ENCODE measurements at regions not wholly inside any gene's neighbourhood (a gene's known extent, or its start where the extent isn't known, plus 50 kb on each side); places are given as distances from the start of the nearest gene placed in this dataset.

- H3K4me1 Mint-ChIP-seq (ENCODE audit: low read depth) = no peaks in the 10 kb centered on the region
- no peaks in the 10 kb centered on the region for H3K4me1 ChIP-seq (ENCODE audit: insufficient read depth, low read length)
- ChIA-PET POLR2A (no interaction called here), CTCF (no interaction called here)
- H3K4me3 Mint-ChIP-seq = no peak overlapping the region
- no peak overlapping the region for H3K4me3 ChIP-seq (ENCODE audit: low read length)
- H3K36me3 Mint-ChIP-seq (ENCODE audit: low read depth) = no peaks in the 10 kb centered on the region
- TF ChIP-seq, protein P1, sequence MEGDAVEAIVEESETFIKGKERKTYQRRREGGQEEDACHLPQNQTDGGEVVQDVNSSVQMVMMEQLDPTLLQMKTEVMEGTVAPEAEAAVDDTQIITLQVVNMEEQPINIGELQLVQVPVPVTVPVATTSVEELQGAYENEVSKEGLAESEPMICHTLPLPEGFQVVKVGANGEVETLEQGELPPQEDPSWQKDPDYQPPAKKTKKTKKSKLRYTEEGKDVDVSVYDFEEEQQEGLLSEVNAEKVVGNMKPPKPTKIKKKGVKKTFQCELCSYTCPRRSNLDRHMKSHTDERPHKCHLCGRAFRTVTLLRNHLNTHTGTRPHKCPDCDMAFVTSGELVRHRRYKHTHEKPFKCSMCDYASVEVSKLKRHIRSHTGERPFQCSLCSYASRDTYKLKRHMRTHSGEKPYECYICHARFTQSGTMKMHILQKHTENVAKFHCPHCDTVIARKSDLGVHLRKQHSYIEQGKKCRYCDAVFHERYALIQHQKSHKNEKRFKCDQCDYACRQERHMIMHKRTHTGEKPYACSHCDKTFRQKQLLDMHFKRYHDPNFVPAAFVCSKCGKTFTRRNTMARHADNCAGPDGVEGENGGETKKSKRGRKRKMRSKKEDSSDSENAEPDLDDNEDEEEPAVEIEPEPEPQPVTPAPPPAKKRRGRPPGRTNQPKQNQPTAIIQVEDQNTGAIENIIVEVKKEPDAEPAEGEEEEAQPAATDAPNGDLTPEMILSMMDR (IDR thresholded peaks at IDR 0.05) = no peak
- H3K36me3 ChIP-seq (ENCODE audit: insufficient read depth, low read length) = no peaks in the 10 kb centered on the region
- no peaks in the 10 kb centered on the region for H3K27me3 ChIP-seq (ENCODE audit: control insufficient read depth in 1 of 2, insufficient read depth in 2 of 2, low read length in 2 of 2)
- H3K27ac ChIP-seq (ENCODE audit: low read depth in 1 of 2, low read length in 2 of 2) = no peak overlapping the region
- no peaks in the 10 kb centered on the region for H3K9me3 ChIP-seq (ENCODE audit: control insufficient read depth in 1 of 2, insufficient read depth in 1 of 2, low read length in 2 of 2)
- DNase-seq (no peak), ATAC-seq (ENCODE audit: poor library complexity) (no peak)
- intact Hi-C loops (cut with DNase I, micrococcal nuclease) = no loop called here
- H3K27ac Mint-ChIP-seq = no peak overlapping the region
- H3K27me3 Mint-ChIP-seq = peaks cover 12% of the 10 kb centered on the region
- H3K9me3 Mint-ChIP-seq = no peaks in the 10 kb centered on the region
Observed at GRCh38 chr2:220916931-220917330, 655.2 kb downstream of the EPHA4 start.

DNA sequence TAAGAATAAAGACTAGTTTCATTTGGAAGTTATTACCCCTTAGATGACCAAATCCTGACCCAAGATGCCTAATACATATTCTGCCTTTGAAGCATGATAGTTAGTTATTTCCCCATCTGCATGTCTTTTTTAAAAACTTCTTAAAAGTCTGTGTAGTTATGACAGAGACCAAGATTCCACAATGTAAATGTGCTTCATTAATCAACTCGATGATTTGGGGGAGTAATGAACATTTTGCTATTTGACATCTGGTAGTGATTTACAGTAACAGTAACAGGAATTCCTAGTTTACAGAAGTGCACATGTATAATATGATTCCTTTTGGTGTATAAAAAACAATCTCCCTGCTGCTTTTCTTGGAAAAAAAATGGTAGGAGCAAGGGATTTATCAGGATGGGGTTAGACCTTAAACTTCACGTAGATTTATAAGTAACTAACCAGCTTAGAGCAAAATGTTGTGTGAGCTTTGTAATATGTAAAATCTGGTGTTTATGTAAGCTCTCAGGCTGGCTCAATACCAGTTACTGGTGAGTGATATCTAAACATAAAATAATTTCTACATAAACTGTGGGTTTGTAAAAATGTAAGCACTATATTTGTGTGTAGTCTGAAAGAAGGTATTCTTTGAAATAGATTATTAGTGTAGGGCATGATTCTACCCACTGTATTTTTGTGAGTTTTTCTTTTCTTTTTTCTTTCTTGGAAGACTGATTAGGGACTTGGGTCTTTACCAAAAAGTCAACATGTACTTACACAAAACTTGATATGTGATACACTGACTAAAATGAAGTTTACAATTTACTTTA, 641.6 kb downstream of the EPHA4 start:
- intact Hi-C loops (cut with DNase I, micrococcal nuclease) = no loop called here
- Histone ChIP-seq H3K27me3 (ENCODE audit: control insufficient read depth in 1 of 2, insufficient read depth in 2 of 2, low read length in 2 of 2) (no peaks in the 10 kb centered on the region), H3K27ac (ENCODE audit: low read depth in 1 of 2, low read length in 2 of 2) (no peak overlapping the region), H3K9me3 (ENCODE audit: control insufficient read depth in 1 of 2, insufficient read depth in 1 of 2, low read length in 2 of 2) (peaks cover 11 to 14% of the 10 kb centered on the region in 2 experiments), H3K36me3 (ENCODE audit: insufficient read depth, low read length) (no peaks in the 10 kb centered on the region), H3K4me1 (ENCODE audit: insufficient read depth, low read length) (no peaks in the 10 kb centered on the region), H3K4me3 (ENCODE audit: low read length) (no peak overlapping the region)
- Mint-ChIP-seq H3K36me3 (ENCODE audit: low read depth) (no peaks in the 10 kb centered on the region), H3K4me3 (no peak overlapping the region), H3K9me3 (peaks cover 8% of the 10 kb centered on the region), H3K27ac (no peak overlapping the region), H3K27me3 (no peaks in the 10 kb centered on the region), H3K4me1 (ENCODE audit: low read depth) (no peaks in the 10 kb centered on the region)
- ATAC-seq (ENCODE audit: poor library complexity) = no peak
- DNase-seq = no peak
- ChIA-PET POLR2A (no interaction called here), CTCF (no interaction called here)
- TF ChIP-seq, protein P1 (IDR thresholded peaks at IDR 0.05) = no peak

- CTCF ChIA-PET = no interaction called here
- no peaks in the 10 kb centered on the region for H3K27me3 ChIP-seq (ENCODE audit: control insufficient read depth in 1 of 2, insufficient read depth in 2 of 2, low read length in 2 of 2)
- Mint-ChIP-seq H3K9me3 (peaks cover 7% of the 10 kb centered on the region), H3K27ac (no peak overlapping the region), H3K4me1 (ENCODE audit: low read depth) (no peaks in the 10 kb centered on the region), H3K4me3 (no peak overlapping the region), H3K27me3 (no peaks in the 10 kb centered on the region), H3K36me3 (ENCODE audit: low read depth) (no peaks in the 10 kb centered on the region)
- intact Hi-C loops (cut with DNase I, micrococcal nuclease) = no loop called here
- H3K9me3 ChIP-seq (ENCODE audit: control insufficient read depth in 1 of 2, insufficient read depth in 1 of 2, low read length in 2 of 2) = peaks cover 3 to 4% of the 10 kb centered on the region in 2 experiments
- ATAC-seq (ENCODE audit: poor library complexity) (no peak), DNase-seq (no peak)
- H3K4me3 ChIP-seq (ENCODE audit: low read length) = no peak overlapping the region
- TF ChIP-seq, protein P1 (IDR thresholded peaks at IDR 0.05) = no peak
- POLR2A ChIA-PET = no interaction called here
- no peak overlapping the region for H3K27ac ChIP-seq (ENCODE audit: low read depth in 1 of 2, low read length in 2 of 2)
- no peaks in the 10 kb centered on the region for H3K36me3 ChIP-seq (ENCODE audit: insufficient read depth, low read length)
- no peaks in the 10 kb centered on the region for H3K4me1 ChIP-seq (ENCODE audit: insufficient read depth, low read length)
Observed at GRCh38 chr2:220931491-220931890, 640.6 kb downstream of the EPHA4 start.
